Glutamatergic neuron (in vitro differentiated cells): ENCODE measurements at regions not wholly inside any gene's neighbourhood (a gene's known extent, or its start where the extent isn't known, plus 50 kb on each side); places are given as distances from the start of the nearest gene placed in this dataset.

ENCODE experiments used
- DNase-seq: peaks from one replicate; pipeline ENCODE4 v3.0.0; 2022
- H3K27ac Mint-ChIP-seq: one replicate; pipeline ENCODE4 v1.8.0; 2020; ENCODE audit warnings: mild to moderate bottlenecking, mixed read lengths, inconsistent platforms; ENCODE audit not compliant: unreplicated experiment
- H3K27me3 Mint-ChIP-seq: one replicate; pipeline ENCODE4 v1.8.0; 2020; ENCODE audit warnings: mild to moderate bottlenecking, moderate library complexity, mixed read lengths, inconsistent platforms; ENCODE audit not compliant: unreplicated experiment
- H3K36me3 Mint-ChIP-seq: one replicate; pipeline ENCODE4 v1.8.0; 2020; ENCODE audit warnings: mild to moderate bottlenecking, mixed read lengths, inconsistent platforms; ENCODE audit not compliant: unreplicated experiment
- H3K4me1 Mint-ChIP-seq: one replicate; pipeline ENCODE4 v1.8.0; 2020; ENCODE audit warnings: mild to moderate bottlenecking, low read depth, mixed read lengths, inconsistent platforms; ENCODE audit not compliant: unreplicated experiment
- H3K4me3 Mint-ChIP-seq: one replicate; pipeline ENCODE4 v1.8.0; 2020; ENCODE audit warnings: mild to moderate bottlenecking, mixed read lengths, inconsistent platforms; ENCODE audit not compliant: unreplicated experiment
- H3K9me3 Mint-ChIP-seq: one replicate; pipeline ENCODE4 v1.8.0; 2020; ENCODE audit warnings: mild to moderate bottlenecking, moderate library complexity, mixed read lengths, inconsistent platforms; ENCODE audit not compliant: unreplicated experiment
- CTCF ChIP-seq: fragments of 200-600 bp; sonication (generic); IDR thresholded peaks from one replicate; pipeline ENCODE4 v1.5.0; 2021; ENCODE audit not compliant: partially characterized antibody, unreplicated experiment

DNA sequence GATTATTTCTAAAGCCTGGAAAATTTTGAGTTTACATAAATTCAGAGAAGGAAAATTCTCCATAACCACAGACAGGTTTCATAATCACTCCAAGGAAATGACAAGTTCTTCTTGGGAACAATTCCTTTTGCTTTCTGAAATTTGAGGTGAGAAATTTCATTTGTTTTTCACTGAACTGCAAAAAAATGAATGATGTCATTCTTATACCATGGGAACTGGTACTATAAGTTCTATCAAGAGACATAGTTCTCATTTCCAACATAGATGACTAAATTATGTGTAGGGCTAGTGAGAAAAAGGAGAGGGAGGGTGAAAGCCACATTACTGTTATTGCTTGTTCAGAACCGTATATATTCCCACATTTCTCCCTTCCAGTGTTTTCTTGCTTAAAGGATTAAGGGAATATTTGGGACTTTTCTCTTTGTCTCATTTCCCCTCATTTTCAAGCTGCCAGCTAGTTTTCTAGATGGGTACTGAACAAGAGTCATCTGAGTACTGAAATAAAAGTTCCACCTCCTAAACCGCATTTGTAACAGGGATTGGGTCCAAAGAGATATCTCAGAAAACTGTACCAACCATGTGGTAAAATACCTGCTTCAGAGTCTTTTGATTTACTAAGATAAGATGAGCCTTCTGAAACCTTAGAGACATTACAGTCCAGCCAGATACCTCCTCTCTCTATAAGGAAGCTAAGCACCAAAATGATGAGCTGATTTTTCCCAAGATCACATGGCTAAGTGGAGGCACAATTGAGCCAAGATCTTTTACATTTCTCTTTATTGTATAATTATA lies 144.3 kb upstream of the PRDM1 start:
- no peaks in the 10 kb centered on the region for H3K4me1 Mint-ChIP-seq
- H3K27me3 Mint-ChIP-seq, result no peaks in the 10 kb centered on the region
- H3K4me3 Mint-ChIP-seq, result no peak overlapping the region
- no peak for TF ChIP-seq CTCF
- DNase-seq, result no peak
- H3K27ac Mint-ChIP-seq, result no peak overlapping the region
- H3K9me3 Mint-ChIP-seq, result peaks cover 3% of the 10 kb centered on the region
- H3K36me3 Mint-ChIP-seq, result no peaks in the 10 kb centered on the region

DNA sequence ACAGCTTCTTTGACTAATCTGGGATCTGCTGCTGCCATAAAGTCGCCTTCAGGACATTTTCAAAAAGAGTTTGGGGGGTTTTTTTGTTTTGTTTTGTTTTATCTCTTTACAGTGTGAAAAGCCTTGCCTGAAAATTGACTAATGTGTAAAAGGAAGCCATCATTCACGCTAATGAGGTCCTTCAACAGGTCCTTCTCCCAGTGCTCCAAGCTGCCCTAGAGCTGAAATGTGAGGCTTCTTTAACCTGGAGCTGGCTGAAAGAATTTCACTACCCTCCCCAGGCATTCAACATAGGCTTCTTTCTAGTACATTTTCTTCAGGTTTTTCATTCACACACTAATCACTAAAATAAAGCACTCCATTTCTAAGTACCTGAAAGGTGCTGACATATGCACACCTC lies 145.1 kb upstream of the PRDM1 start:
- no peak for TF ChIP-seq CTCF
- Mint-ChIP-seq H3K27me3 (no peaks in the 10 kb centered on the region), H3K4me3 (no peak overlapping the region), H3K4me1 (no peaks in the 10 kb centered on the region), H3K27ac (no peak overlapping the region), H3K9me3 (peaks cover 3% of the 10 kb centered on the region), H3K36me3 (no peaks in the 10 kb centered on the region)
- DNase-seq, result no peak

DNA sequence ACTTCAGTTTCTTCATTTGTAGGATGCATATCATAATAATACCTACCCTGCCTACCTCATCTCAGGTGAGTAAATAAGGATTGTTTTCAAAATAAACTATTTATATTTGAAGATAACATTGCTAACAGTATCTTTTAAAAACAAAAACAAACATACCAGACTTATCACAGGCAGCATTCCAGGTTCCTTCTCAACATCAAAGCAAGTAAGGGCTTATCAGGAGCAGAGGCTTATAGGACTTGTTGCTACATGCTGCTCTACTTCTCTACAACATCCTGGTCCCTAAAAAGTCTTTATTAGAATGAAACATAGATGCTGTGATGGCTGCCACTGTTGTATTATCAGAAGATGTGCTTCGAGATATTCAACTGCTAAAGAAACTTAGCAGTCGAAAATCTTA lies 149.2 kb upstream of the PRDM1 start:
- no peaks in the 10 kb centered on the region for H3K36me3 Mint-ChIP-seq
- TF ChIP-seq CTCF, result no peak
- no peak for DNase-seq
- no peak overlapping the region for H3K27ac Mint-ChIP-seq
- no peak overlapping the region for H3K4me3 Mint-ChIP-seq
- no peaks in the 10 kb centered on the region for H3K27me3 Mint-ChIP-seq
- no peaks in the 10 kb centered on the region for H3K4me1 Mint-ChIP-seq
- H3K9me3 Mint-ChIP-seq, result no peaks in the 10 kb centered on the region

DNA sequence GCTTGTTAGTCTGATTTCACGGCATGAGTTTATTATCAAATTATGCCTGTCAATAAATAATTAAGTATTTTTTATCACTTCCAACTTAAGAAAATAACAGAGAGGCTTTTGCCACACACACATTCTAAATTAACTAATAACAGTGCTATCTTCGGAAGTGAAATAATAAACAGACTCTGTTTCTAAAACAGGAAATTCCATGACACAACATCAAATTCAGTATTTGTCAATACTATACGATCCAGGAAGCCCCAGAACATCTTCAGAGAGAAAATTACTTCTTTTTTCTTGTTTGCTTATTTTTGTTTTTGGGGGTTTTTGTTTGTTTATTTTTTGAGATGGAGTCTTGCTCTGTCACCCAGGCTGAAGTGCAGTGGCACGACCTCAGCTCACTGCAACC lies 150.7 kb upstream of the PRDM1 start:
- Mint-ChIP-seq H3K36me3 (no peaks in the 10 kb centered on the region), H3K4me1 (no peaks in the 10 kb centered on the region), H3K27me3 (no peaks in the 10 kb centered on the region), H3K9me3 (no peaks in the 10 kb centered on the region), H3K27ac (no peak overlapping the region), H3K4me3 (no peak overlapping the region)
- no peak for TF ChIP-seq CTCF
- no peak for DNase-seq

DNA sequence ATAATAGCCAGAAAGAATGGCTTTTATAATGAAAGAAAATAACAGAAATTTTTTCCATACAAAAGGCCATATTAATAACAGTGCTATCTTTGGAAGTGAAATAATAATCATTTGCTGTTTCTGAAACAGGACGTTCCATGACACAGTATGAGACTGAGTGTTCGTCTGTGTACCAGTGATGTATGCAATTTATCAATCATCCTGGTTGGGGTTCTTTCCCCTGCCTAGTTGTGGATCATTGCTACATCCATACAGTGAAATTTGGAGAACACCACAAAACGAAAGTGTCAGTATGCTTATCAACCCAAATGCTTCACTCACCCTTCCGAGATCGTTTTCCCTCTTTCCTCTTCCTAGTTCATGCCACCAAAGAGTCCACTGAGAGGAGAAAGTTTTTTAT lies 151.4 kb upstream of the PRDM1 start:
- Mint-ChIP-seq H3K36me3 (no peaks in the 10 kb centered on the region), H3K4me1 (no peaks in the 10 kb centered on the region), H3K27ac (no peak overlapping the region), H3K27me3 (no peaks in the 10 kb centered on the region), H3K4me3 (no peak overlapping the region), H3K9me3 (no peaks in the 10 kb centered on the region)
- no peak for TF ChIP-seq CTCF
- no peak for DNase-seq
